ENCODE measurements at regions not wholly inside any gene's neighbourhood (a gene's known extent, or its start where the extent isn't known, plus 50 kb on each side); places are given as distances from the start of the nearest gene placed in this dataset.

DNA sequence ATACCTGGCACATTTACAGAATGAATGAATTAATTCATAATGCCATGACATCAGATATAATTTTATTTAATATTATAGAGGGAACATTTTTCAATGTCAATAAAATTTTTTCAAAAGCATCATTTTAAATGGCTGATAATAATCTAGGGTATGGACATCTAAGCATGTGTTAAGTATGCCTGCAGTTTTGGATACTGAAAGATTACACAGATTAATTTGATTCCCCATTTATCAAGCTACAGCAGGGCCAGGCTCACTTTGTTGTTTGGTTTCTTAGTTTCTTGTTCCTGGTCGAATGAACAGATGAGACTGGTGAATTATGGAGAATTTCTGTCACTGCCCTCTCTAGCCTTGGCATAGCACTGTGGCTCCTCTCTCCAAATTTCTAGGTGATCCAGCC lies 72.4 kb upstream of the E2F8 start:
- DNase-seq = no peak

DNA sequence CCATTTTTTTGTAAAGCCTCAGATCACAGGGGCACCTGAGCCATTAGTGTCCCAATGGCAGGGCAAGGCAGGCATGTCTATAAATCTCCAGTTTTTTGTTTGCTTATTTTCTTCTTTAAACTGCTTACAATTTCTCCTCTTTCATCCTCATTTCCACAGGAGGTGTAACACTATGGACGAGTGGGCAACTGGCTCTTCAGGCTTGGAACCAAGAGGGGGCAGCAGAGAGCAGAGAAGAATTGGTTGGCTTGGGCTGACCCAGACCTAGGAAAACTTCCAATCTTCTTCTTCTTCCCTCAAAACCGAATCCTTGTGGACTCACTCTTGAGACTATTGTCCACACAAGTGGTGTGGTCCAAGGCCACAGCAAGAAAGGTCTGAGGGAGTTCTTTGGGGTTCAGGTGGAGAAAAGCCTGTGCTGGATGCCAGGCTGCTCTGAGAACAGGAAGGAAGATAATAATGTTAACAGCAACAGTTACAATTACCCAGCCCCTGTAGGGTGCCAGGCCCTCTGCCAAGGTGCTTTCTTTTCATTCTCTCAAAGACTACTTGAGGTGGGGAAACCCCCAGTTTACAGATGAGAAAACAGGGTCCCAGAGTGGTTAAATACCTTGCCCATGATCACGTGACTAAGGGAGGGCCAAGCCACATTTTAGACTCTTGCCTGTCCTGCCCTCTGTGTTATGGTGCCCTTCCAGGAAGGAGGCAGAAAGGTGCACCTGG lies 70.7 kb upstream of the E2F8 start:
- peak; percentile 33 for DNase-seq

GRCh38 chr11:19307498-19307897 lies 66.8 kb upstream of the E2F8 start:
- no peak for DNase-seq

- no peak for DNase-seq
Measured at GRCh38 chr11:19306179-19306944, 65.6 kb upstream of the E2F8 start.

DNA sequence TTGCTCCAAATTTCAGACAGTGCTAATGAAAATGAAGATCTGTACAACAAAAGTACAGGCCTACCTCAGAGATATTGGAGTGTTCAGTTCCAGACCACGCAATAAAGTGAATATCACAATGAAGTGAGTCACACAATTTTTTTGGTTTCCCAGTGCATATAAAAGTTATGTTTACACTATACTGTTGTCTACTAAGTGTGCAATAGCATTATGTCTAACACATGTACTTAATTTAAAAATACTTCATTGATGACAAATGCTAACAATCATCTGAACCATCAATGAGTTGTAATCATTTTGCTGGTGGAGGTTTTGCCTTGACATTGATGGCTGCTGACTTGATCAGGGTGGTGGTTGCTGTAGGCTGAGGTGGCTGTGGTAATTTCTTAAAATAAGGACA lies 60.6 kb upstream of the E2F8 start:
- DNase-seq = no peak

DNA sequence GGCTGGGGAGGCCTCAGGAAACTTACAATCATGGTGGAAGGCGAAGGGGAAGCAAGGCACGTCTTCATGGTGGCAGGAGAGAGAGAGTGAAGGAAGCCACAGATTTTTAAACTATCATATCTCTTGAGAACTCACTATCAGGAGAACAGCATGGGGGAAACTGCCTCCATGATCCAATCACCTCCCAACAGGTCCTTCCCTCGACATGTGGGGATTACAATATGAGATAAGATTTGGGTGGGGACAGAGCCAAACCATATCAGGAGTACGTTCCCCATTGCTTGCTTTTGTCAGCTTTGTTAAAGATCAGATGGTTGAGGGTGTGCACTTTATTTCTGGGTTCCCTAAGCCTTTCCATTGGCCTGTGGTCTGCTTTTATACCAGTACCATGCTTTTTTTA lies 53.7 kb upstream of the E2F8 start:
- DNase-seq = no peak

- no peak for DNase-seq
Measured at GRCh38 chr11:19291064-19291463, 50.3 kb upstream of the E2F8 start.

Measured in NCI-H1694 treated with DMSO at 0.1 percent for 48 hours (cell line).